GM18519 (cell line): ENCODE measurements at regions not wholly inside any gene's neighbourhood (a gene's known extent, or its start where the extent isn't known, plus 50 kb on each side); places are given as distances from the start of the nearest gene placed in this dataset.

Experiments
- ATAC-seq: cut with Tn5 transposase; IDR thresholded peaks from one replicate; pipeline ENCODE4 v1.9.1; 2021; ENCODE audit warnings: mild to moderate bottlenecking, moderate library complexity; ENCODE audit not compliant: unreplicated experiment, low FRiP score

DNA sequence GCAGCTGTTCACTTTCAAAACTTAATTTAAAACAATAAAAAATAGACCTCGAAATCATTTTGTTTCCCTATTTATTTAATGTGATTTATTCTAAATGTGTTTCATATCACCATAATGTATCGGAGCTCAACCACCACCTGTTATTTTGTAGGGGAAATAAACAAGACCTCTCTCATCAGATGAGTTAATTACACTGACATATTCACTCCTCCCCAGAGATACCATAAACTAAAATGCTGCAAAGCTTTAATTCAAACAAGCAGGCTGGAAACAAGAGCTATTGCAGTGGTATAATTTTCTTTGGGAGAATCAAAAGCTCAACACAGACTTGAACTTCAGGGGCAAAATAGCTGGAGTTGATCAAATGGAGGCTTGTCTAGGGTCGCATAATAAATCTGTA, 303.5 kb upstream of the TSHZ2 start:
- ATAC-seq: no peak

DNA sequence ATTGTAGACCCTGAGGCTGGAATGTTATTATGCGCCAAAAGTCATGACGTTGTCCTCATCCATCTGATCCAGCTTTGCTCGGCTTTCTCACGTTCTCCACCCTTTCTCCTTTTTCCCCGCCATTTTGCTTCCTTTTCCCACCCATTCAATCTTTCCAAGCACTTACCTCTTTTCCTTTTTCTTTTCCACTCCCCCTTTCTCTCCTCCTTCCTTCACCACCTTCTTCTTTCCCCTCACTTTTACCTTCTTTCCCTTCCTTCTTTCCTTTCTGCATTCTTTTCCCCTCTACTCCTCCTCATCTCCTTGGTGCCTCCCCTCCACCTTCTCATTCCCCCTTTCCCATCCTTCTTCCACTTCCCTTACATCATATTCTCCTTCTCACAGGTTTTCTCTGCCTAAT, 304.8 kb upstream of the TSHZ2 start:
- ATAC-seq: no peak

DNA sequence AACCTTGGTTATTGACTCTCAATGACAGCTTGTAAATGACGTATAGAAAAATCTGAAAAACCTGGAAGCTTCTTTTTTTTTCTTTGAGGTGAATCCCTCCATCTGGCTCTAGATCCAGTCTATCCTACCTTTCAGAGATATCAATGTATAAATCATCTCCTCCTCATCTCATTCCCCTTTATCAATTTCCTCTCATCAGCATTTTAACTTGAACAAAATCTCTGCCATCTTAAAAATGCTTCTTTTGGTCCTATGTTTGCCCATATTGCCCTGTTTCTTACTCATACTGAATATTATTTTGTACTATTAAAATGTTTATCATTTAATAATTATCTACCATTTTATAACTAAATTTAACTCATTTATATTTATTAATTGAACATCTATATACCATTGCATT, 306.7 kb upstream of the TSHZ2 start:
- ATAC-seq: no peak

DNA sequence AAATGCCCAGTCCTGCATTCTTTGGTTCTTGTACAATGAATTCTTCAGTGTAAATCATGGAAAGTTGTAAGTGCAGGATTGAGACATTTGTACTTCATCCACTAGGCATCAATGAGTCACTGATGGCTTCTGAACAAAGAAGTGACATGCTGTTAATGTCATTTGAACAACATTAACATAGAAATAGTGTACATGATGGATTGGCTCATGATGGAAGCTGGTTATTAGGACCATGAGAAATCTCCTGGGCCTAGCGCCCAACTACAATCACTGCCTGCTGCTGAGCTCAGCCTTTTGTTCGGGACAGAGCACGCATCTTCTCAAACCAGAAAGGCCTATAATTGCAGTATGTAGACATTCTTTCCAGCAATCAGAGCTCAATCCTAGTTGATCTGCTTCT, 316.8 kb upstream of the TSHZ2 start:
- no peak for ATAC-seq

DNA sequence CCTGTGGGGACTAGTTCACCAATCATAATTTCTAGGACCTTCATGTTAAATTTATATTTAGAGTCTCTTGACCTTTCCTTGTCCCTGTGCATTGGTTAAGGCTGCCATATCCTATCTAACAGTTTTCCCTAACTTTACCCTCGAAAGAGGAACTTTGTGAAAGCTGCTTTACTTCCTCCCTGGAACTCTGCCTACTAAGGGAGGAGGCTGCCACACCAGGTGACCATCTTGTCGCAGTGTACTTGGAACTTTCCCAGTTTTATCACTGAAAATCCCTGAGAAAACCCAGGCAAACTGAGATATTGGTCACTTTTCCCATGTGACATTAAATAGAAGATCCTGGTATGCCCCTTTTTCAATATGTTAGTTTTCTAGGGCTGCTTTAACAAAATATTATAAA, 317.6 kb upstream of the TSHZ2 start:
- ATAC-seq: no peak

DNA sequence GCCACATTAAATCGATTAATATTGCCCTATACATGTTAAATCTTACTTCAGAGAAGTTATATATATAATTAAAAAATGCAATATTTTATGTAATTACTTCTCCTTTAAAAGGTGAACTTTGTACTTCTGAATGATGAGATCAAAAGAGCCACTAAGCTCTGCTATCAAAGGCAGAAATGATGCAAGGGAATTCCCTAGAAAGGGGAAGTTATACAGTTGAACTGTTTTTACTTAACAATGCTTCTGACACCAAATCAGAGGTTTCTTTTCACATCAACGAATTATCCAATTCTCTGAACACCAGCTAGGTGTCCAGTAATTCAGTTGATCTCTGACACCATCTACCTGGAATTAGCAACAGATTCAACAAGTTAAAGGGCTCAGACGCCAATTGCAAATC, 319.9 kb upstream of the TSHZ2 start:
- no peak for ATAC-seq

DNA sequence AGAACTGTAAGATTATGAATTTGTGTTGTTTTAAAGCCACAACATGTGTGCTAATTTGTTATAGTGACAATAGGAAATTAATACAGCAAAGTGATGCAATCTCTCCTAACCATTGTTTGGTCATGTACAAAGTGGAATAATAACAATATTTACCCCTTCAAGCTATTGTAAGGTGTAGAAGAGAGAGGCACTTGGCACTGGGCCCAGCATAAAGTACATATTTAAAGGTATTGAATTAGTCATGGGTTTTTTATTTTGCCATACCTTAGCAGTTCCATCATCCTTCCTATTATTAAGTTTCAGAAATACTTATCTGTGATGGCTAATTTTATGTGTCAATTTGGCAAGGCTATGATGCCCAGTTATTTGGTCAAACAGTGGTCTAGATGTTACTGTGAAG, 322.4 kb upstream of the TSHZ2 start:
- no peak for ATAC-seq

DNA sequence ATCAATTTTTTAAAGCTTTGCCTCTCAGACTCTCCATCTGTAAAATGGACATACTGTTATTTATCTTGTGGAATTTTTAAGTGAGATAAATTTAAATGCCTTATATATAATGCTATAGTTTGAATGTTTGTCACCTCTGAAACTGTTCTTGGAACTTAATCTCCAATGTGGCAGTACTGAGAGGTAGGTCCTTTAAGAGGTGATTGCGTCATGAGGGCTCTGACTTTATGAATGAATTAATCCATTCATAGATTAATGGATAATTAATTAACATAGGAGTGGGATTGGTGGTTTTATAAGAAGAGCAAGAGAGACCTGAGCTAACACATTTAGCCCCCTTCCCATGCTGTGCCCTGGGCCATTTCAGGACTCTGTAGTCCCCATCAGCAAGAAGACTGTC, 326.3 kb upstream of the TSHZ2 start:
- no peak for ATAC-seq

DNA sequence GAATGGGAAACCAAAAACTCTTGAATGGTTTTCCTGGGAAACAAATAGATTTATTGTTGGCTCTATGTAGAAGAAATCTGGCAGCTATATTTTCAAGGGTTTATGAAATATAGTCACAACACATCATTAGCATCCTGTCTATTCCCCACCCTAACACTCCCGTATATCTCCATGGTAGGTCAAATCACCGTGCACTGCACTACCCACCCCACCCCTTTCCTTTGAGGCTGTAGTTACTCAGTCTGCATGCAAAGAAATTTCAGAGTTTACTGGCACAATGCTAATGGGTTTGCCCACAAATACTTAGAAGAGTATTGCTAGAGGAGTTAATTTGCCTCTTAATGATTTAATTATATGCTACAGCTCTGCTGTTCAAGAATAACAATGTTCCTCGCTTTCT, 329.1 kb upstream of the TSHZ2 start:
- ATAC-seq: no peak

DNA sequence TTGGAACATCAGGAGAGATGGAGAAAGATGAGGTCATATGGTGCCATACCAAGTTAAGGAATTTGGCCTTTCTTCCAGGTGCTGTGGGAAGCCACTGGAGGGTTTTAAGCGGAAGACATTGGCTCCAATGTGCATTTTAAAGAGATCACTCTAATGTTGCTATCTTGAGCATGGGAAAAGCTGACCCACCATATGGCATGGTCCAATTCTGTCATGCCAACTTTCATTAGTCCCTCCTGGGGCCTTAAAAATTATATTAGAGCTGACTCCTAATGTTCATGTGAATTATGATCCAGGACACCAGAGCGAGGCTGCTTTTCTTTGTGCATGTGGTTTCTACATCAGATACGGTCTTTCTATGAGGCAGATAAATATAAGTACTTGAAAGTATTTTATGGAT, 335.0 kb upstream of the TSHZ2 start:
- ATAC-seq: no peak

DNA sequence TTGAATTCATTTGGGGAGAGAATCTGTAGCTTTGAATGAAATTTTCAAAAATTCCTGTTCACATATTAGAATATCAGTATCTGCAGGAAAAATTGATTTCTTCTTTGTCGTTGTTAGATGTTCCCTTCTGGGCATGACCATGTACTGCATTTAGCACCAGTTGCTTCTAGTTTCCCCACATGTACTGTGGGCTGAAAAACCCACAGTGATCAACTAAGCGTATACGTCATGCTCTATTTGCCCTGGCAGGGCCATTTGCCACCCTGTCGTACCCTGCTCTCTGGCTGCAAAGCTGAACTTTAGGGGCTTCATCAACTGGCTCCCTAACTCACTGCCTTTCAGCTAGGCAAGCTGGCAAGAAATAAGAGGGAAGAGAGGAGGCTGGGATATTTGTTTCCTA, 340.7 kb upstream of the TSHZ2 start:
- ATAC-seq: no peak

DNA sequence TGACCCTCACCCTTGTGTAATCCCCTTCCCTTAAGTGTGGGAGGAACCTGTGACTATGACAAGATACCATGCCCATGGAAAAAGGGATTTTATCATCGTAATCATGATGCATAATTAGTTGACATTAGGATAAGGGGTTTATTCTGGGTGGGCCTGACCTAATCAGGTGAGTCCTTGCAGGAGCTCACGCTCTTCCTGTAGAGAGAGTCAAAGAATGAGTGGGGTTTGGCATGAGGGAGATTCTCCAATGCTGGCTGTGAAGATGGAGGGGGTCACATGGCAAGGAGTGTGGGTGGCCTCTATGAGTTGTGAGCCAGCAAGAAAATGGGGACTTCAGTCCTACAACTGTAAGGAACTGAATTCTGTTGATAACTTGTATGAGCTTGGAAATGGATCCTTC, 342.0 kb upstream of the TSHZ2 start:
- ATAC-seq: no peak

DNA sequence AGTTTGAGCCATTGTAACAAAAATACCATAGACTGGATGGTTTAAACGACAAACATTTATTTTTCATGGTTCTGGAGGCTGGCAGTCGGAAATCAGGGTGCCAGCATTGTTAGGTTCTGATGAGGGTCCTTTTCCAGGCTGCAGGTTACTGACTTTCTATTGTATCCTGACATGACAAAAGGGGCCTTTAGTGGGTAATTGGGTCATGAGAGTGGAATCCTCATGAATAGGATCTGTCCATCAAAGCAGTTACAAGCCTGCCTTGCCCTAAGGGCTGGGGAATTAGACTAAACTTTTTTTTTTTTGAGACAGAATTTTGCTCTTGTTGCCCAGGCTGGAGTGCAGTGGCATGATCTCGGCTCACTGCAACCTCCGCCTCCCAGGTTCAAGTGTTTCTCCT, 347.9 kb upstream of the TSHZ2 start:
- ATAC-seq: no peak

DNA sequence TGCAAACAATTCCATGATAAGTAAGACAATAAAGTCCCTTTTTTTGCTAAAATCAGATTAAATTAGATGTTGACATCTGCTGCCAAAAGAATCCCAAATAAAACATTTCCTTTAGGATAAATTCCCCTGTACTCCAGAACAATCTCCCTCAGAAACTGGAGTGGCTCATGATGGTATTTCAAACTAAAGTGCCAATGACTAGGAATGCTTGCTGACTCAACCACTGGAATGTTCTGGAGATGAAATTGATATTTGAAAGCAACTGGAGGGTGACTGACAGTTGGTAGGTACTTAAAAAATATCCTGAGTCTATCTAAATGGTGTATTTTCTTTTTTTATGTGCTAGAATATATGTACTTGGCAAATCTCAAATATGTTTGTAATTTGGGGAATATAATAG, 350.1 kb upstream of the TSHZ2 start:
- ATAC-seq: no peak

DNA sequence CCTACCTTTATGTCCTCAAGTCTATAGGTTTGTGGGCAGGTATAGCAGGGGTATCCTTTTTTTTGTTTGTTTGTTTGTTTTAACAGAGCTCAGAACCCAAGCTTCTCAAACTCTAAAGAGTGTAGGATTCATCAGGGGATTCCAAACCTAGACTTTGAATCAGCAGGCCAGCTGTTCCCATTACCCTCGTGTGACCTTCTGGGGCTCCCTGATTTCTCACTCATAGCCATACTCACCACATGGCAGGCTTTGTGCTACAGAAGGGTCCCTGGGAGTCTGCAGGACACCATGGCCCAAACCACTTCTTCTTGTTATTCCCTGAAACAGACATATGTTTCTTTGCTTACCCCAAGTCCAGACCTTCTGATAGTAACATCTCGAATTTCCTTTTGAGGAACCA, 350.8 kb upstream of the TSHZ2 start:
- ATAC-seq: no peak

DNA sequence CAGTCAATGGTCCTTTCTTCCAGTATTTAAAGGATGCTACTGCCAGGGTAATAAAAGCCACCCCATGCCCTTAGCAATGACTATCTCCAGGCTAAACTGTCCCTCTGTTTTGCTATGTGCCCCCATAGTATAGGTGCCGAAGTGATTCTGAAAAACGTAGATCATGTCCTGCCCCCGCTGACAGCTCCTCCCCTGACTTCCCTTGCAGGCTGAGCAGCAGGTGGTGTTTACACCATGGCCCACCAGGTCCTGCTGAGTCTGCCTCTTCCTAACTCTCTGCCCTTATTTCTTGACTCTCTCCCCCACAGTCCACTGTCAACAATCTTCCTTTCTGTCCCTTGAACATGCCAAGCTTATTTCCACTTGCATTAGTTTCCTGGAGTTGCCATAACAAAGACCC, 352.5 kb upstream of the TSHZ2 start:
- ATAC-seq: no peak

DNA sequence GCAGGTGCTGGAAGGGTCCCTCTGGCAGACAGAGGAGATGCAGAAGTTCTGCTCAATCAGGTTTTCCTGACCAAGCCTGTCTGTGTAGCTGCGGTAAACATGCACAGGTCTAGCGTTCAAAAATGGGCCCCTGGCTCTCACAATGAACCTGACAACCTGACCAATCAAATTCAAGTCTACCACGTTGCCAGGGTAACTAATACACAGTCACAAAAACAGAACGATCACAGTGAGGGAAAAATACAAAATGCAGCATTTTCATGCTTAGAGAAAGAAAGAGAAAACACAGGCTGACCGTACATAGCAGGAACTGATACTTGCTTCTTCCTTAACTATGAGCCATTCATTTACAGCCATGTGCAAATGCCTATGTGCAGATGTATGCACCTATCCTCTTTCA, 353.1 kb upstream of the TSHZ2 start:
- no peak for ATAC-seq

DNA sequence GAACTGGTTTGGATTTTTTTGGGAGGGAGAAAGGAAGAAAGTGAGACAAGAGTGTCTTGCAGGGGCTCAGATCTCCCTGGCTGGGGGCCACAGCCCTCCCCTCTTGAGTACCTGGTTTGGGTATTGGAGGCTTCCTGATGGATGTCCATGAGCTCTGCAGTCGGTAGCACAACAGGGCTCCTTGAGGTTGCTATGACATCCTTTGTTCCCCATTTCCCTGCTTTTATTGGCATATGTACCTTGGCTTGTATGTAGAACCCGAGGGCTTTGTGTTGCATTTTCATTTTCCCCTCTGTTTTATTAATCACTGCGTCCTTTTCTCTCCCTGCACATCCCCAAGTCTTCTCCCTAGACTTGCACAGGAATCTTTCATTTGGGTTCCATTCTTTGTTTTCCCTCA, 355.5 kb upstream of the TSHZ2 start:
- no peak for ATAC-seq

DNA sequence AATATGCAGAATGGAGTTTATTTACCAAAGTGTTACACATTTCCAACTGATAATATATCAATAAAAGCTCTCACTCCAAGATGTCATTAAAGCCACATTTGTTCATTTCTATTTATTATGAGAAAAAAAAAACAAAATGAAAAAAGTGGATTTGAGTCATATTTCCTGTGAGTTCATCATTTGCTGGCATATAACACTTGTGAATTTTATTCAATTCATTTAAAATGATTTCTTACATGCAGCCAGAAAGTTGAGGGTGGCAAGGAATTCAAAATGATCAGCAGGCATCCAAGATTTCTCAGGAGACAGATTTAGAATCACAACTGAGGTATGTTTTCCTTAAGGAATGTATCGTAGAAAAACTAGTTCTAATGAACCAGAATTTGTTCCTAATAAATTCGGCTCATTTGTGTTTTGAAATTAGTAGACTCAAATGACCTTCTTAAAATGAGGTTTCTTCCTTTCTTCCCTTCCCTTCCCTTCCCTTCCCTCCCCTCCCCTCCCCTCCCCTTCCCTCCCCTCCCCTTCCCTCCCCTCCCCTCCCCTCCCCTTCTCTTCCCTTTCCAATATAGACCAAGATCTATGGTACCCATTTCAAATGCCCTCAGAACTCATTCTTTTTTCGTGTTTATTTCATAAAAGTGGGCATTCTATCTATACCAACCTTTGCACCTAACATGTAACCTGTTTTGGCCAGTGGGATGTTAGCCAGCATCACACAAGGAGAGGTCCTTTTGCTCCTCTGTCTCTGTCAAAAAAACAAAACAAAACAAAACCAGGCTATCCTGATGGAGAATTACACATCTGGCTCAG, 357.9 kb upstream of the TSHZ2 start:
- no peak for ATAC-seq

DNA sequence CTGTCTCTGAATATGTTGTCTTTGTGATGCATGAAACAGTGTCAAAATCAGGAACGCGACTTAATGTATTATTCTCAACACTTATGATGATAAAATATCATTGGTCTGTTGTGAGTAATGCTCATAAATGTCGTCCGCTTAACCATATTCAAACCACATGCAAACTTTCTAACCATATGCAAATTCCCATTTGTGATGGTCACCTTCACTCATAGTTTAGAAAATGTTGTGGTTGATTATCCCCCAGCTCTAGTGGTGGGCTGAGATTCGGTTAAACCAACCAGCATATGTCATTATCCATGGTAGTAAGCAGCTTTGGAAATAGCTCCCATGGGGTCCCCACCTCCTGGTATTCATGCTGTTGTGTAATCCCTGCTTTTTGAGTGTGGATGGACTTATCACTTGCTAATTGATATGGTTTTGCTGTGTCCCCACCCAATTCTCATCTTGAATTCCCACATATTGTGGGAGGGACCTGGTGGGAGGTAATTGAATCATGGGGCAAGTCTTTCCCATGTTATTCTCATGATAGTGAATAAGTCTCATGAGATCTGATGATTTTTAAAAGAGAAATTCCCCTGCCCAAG, 360.0 kb upstream of the TSHZ2 start:
- ATAC-seq: no peak

DNA sequence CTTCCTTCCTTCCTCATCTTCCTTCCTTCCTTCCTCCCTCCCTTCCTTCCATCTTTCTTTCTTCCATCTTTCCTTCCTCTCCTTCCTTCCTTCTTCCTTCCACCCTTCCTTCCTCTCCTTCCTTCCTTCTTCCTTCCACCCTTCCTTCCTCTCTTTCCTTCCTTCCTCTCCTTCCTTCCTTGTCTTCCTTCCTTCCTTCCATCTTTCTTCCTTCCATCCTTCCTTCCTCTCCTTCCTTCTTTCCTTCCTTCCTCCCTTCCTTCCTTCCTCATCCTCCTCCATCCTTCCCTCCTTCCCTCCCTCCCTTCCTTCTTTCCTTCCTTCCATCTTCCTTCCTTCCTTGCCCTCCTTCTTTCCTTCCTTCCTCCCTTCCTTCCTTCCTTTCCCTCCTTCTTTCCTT, 361.4 kb upstream of the TSHZ2 start:
- no peak for ATAC-seq

DNA sequence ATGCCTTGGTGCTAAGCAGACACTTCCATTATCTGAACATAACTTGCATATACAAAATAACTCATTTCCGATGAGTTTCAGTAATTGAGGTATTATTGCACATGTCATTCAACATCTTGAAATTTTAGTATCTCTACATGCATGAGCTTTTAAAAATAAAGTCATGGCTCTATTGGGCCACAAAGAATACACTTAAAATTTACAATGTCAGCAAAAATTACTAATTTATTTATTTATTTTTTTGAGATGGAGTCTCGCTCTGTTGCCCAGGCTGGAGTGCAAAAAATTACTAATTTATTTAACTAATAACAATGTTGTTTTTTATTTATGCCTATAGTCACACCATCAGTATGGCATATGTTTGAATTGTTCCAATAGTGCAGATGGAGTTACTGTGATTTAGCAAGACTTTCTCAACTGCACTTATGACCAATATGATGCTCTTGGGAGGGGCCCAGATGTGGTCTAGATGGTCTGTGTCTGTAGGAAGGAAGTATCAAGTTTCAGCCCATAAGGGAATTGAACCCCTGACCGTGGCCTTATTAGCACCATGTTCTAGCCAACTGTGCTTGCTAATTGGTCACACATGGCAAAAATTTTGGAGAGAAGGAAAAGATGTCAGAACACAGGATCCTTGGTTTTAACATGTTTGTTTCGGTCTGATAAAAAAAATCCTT, 370.7 kb upstream of the TSHZ2 start:
- ATAC-seq: no peak
